GM18507 (cell line): ENCODE measurements at regions not wholly inside any gene's neighbourhood (a gene's known extent, or its start where the extent isn't known, plus 50 kb on each side); places are given as distances from the start of the nearest gene placed in this dataset.

ENCODE experiments used
- DNase-seq: peaks from one replicate; pipeline ENCODE4 v3.0.0; 2011; ENCODE audit warnings: low read depth; ENCODE audit not compliant: insufficient read length; ENCODE audit errors: extremely low spot score
- FAIRE-seq: peaks from 2 replicates; lab custom pipeline; 2011; peaks lifted over from hg19 to GRCh38; lab: Jason Lieb, UNC

DNA sequence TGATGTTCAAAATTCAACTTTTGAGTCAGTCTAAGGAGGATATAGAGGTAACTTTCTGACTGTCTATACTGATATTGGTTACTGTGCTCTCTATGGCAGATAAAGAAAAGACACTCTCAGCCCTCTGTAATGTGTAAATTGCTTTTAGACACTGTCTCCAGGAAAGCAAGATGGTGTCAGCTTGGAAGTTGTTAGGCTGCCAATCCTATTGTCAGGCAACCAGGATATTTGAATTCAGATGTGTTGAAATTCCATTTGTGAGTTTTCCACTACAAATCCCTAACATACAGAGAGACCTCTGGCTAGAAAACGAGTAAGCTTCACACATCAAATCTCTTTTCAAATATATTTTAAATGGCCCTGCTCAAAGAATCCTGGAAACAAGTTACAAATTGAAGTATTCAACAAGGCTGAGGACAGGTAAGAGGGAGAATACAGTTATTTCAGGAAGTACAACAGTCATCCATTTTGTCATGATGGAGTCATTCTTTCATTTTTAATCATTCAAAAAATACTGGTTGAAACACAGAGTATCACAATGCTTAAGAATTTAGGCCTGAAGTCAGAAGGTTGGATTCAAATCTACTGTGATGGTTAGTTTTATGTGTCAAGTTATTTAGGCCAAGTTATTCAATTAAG, 312.0 kb downstream of the OLFM4 start:
- DNase-seq = no peak
- no peak for FAIRE-seq

DNA sequence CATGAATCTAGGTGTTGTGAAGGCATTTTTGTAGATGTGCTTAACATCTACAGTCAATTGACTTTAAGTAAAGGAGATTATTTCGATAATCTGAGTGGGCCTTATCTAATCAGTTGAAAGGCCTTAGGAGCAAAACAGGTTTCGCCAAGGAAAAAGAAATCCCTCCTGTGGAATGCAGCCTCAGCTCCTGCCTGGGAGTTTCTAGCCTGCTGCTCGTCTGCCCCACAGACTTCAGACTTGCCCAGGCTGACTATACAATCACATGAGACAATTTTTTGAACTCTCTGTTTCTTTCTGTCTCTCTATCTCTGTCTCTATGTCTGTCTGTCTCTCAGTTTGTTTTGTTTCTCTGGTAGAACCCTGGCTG, 312.5 kb downstream of the OLFM4 start:
- DNase-seq (no peak), FAIRE-seq (no peak)

DNA sequence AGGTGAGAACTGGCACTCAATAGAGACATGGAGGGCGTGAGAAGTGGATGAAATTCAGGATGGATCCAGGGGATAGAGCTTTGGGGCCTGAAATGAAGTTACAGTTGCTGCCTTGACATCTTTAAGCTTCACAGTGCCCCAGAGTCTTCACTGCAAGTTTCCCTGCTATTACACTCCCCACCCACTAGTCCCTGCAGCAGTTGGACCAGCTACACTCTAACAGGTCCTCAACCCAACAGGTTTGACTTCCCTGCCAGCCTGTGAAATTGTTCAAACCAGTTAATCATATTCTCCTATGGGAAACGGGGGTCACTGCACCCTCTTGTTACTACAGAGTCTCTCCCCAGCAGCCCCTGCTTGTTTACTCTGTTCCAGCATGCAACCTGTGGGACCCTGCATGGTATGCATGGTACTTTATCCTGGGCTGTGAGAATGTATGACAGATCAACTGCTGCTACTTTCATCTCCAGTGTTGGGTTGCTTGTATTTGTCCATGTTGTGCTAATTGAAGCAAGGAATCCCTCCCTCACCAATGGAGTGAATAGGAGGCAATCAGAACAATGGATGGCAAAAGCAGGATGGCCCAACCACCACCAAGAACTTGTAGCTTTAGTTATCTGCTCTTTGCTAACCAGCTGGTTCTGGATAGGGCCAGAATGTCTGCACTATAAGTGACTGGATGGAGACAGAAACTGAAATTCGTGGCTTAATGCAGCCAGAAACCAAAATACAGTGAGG, 314.2 kb downstream of the OLFM4 start:
- no peak for FAIRE-seq
- no peak for DNase-seq

DNA sequence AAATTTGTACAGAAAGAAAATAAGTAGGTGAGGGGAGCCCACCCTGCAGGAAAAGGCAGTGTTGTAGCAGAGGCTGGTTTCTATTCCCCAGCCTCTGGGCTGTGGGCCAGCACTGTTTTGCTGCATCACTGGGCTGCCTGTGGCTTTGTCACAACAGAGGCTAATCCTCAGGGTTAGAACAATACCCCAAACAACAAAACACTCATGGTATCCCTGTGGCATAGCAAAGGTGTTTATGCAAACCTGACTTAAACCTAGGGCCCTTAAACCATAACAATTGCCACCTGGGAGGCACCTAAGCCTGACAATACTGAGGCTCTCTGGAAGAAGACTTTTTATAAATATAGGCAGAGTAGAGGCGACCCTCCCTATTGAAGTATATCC, 314.7 kb downstream of the OLFM4 start:
- FAIRE-seq (no peak), DNase-seq (no peak)

GRCh38 chr13:53351021-53351420, 322.4 kb downstream of the OLFM4 start:
- no peak for FAIRE-seq
- no peak for DNase-seq

DNA sequence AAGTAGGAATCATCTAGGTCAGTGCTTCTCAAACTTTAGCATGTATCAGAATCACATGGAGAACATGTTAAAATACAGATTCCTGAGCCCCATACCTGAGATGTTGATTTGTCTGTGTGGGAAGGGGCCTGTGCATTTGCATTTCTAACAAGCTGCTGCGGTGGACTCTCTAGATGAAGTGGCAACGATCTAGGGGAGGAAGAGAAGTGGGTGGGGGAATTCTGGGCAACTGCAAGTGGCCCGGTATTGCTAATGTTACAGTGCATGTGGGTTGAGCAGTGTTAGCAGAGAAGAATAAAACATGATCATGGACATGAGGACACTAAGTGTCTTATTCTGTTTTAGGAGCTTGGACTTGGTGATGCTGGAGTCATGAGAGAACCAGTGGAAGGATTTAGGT, 329.0 kb downstream of the OLFM4 start:
- no peak for FAIRE-seq
- DNase-seq = no peak

DNA sequence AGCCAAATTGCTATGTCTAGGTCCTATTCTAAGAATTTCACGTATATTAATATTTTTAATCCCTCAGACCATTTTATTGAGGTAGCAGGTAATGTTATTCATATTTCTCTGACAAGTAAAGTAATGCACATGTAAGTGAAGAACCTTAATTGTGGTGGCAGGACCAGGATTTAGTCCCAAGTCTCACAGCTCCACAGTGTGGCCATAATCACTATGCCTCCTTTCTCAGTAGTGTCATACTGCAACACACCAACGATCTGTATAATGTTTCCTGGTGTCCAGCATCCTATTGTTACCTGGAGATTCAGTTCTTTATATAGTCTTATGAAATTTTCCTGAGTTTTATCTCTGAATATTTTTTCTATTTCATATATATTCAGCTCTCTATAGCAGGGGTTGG, 340.3 kb downstream of the OLFM4 start:
- FAIRE-seq (no peak), DNase-seq (no peak)

DNA sequence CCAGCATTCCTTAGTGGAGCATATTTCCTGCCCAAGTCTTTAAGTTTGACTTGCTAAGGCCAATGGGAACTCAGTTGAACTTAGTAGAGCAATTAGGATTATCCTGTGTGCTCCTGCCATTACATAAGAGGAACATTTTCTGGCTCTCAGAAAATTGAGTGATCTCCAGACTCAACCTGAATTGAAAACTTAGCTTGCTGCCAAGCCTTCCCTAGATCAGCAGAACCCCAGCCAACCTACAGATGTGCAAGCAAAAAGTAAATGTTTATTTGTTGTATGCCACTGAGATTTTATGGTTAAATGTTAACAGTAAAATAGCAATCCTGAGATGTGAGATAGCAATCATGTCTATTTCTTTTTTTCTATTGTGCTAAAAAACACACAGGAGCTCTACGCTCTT, 350.9 kb downstream of the OLFM4 start:
- FAIRE-seq (no peak), DNase-seq (no peak)

GRCh38 chr13:53382008-53382407, 353.4 kb downstream of the OLFM4 start:
- no peak for DNase-seq
- FAIRE-seq = no peak

DNA sequence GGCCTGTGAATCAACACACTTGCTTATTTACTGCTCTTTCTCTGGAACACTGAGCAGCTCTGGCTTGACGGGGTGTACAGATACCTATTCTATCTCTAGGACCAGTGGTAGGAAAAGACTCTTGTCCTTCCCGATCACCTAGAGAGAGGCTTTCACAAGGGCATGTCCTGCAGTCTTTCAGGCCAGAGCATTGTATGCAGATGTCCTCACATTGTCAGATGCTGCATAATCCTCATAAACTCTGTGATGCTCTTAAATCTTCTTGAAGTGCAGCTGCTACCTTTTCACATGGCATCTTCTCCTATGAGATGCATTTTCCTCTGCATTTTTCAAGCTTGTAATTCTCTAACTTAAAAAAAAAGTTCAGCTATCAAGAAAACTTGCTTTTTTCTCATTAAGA, 369.4 kb downstream of the OLFM4 start:
- FAIRE-seq = no peak
- no peak for DNase-seq

DNA sequence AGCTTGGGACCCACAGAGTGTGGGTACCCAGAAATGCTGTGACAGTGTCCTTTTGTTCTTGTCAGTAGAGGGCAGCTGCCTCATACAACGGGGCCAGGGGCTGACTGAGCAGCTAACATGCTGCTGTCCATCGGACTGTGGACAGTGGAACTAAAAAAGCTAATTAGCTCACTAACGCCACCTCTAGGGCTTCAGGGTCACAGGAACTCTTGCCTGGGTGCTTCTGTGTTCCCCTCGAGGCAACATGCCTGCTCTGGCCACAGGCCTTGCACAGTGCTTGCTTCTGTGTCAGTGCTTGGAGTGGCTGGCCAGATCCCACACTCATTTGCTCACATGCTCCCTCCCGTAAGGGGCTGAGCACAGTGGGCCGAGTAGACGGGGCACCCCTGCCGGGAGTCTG, 377.0 kb downstream of the OLFM4 start:
- FAIRE-seq (no peak), DNase-seq (no peak)

GRCh38 chr13:53408306-53408705, 379.7 kb downstream of the OLFM4 start:
- no peak for FAIRE-seq
- DNase-seq = no peak

DNA sequence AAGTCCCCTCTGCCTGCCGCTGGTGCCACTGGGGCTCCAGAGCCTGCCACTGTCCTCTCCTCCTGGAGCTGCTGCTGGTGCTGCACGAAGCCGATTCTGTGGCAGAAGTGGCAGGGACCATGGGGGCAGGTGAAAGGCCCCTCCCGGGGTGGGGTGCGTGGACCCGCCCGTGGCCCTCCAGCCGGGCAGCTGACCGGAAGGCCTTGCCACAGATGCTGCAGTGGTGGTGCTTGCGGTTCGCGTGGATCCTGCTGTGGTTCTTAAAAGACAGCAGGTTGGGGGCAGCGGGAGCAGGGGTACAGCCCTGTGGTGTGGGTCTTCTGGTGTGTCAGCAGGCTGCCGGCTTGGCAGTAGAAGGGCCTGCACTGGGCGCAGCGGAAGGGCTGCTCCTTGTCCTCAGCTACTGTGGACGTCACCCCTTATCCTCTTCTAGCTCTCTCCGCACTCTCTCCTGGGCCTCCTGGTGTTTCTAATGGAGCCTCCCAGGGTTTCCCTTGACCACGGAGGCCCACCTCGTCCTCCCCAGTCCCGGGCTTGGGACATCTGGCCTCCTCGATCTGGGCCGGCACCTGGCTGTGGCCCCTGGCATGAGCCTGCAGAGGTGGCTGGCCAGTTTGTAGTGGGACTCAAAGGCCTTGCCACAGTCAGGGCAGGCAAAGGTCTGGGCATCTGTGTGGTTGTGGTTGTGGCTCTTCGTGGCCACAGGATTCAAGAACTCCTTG, 380.4 kb downstream of the OLFM4 start:
- no peak for FAIRE-seq
- DNase-seq = no peak

DNA sequence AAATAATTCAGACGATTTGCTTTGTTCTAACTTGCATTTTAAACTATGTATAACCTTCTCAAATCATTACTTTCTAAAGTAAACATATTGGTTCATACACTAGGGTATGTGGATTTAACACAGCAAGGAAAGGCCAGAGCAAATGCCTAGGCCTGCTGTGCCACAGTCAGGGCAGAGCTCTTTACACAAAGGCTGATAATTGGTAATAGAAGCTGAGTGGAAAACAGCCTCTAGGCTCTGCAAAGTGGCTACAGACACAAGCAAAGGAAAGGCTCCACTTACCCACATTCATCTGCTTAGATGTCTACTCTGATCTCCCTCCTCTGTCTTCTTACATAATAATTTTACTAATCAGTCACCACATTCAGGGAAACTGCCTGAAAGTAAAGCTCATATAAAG, 382.9 kb downstream of the OLFM4 start:
- FAIRE-seq (no peak), DNase-seq (no peak)

DNA sequence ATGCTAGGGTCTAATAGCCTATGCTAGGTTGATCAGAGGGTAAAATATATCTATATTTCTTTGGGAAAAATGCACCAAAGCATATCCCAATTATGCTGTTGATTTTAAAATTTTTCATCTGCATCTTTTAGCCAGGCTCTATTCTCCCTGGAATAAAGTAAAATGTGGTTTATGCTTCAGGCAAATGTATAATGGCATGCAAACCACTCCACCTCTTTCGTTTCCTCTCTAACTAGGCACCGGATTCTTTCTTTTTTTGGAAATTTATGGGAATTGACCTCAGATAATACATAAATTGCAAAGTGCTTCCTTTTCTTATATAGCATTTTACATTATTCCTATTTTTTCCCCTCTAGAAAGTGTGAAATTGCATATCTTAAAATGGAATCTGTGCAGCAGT, 386.5 kb downstream of the OLFM4 start:
- FAIRE-seq (no peak), DNase-seq (no peak)

DNA sequence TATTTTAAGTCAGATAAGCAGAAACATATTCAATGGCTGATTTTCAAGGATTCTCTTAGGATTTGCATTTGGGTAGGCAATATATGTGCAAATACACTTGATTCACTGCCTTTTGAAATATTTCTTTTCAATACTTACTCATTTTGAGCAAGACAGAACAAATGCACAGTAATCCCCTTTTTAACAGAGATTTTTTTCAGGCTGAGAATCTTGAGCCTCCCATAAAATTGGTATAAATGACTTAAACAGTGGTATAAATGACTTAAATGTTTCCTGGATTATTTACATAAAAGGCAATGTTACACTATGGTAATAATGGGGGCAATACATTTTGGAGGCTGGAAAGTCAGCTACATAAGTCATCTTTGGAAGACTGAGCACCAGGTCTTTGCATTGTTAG, 389.0 kb downstream of the OLFM4 start:
- DNase-seq = no peak
- no peak for FAIRE-seq

- no peak for FAIRE-seq
- no peak for DNase-seq
Observed at GRCh38 chr13:53422415-53422814, 393.8 kb downstream of the OLFM4 start.

GRCh38 chr13:53436396-53436795, 407.8 kb downstream of the OLFM4 start:
- no peak for FAIRE-seq

GRCh38 chr13:53439439-53440225, 411.0 kb downstream of the OLFM4 start:
- FAIRE-seq = no peak
- no peak for DNase-seq

More at GRCh38 chr13:53436396-53436795, 407.8 kb downstream of the OLFM4 start:
- no peak for DNase-seq

DNA sequence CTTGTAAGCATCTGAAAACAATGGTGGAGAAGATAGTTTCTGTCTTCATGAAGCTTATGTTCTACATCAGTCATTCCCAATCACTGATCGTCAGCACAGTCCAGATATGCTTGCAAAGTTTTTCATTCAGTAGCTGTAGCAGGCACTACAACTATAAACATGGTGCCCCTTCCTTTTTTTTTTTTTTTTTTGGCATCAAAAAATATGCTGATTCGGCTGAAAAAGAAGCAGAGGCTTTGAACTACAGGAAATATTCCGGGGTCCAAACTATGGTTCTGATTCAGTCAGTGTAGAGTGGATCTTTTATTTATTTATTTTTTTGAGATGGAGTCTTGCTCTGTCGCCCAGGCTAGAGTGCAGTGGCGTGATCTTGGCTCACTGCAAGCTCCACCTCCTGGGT, 414.4 kb downstream of the OLFM4 start:
- DNase-seq (no peak), FAIRE-seq (no peak)
